Spleen (tissue), 11 donors: ENCODE measurements at regions not wholly inside any gene's neighbourhood (a gene's known extent, or its start where the extent isn't known, plus 50 kb on each side); places are given as distances from the start of the nearest gene placed in this dataset.

Source experiments
- DNase-seq: peaks from one replicate; pipeline ENCODE4 v3.0.0-alpha.2; 2020
- H3K27ac ChIP-seq, 8 donors: fragments of 200-600 bp; sonication (generic) in 7 of 8; 1 replicate in 4 of 8; 2 replicates in 4 of 8; pipeline versions ENCODE4 v1.5.0 to v1.8.0; 2016 to 2021; ENCODE audit warnings: inconsistent platforms in 4 of 8, mild to moderate bottlenecking in 4 of 8, moderate library complexity in 1 of 8
- H3K27me3 ChIP-seq, 7 donors: fragments of 200-600 bp; sonication (generic) in 6 of 7; replicated peaks in 1 of 7; 1 replicate in 4 of 7; 2 replicates in 3 of 7; pipeline versions ENCODE4 v1.5.0 to v1.8.0; 2016 to 2021; ENCODE audit warnings: inconsistent platforms in 3 of 7, mild to moderate bottlenecking in 1 of 7
- H3K36me3 ChIP-seq, 6 donors: fragments of 200-600 bp; sonication (generic) in 5 of 6; 1 replicate in 4 of 6; 2 replicates in 2 of 6; pipeline versions ENCODE4 v1.5.0 to v1.8.0; 2016 to 2021; ENCODE audit warnings: inconsistent platforms in 2 of 6
- H3K4me1 ChIP-seq, 6 donors: fragments of 200-600 bp; sonication (generic) in 5 of 6; 1 replicate in 3 of 6; 2 replicates in 3 of 6; pipeline versions ENCODE4 v1.5.0 to v1.8.0; 2016 to 2021; ENCODE audit warnings: inconsistent platforms in 3 of 6
- H3K4me3 ChIP-seq, 8 donors: fragments of 200-600 bp; sonication (generic) in 7 of 8; 1 replicate in 4 of 8; 2 replicates in 4 of 8; pipeline versions ENCODE4 v1.5.0 to v1.8.0; 2016 to 2021; ENCODE audit warnings: inconsistent platforms in 4 of 8, mild to moderate bottlenecking in 4 of 8, moderate library complexity in 2 of 8
- H3K9me3 ChIP-seq, 8 donors: fragments of 200-600 bp; sonication (generic) in 7 of 8; 1 replicate in 4 of 8; 2 replicates in 4 of 8; pipeline versions ENCODE4 v1.5.0 to v1.8.0; 2016 to 2021; ENCODE audit warnings: inconsistent platforms in 4 of 8
- CTCF ChIP-seq, 11 experiments: fragments of 200-600 bp in 7 of 11; fragments of 450-650 bp in 4 of 11; sonication (generic) in 4 of 11; IDR thresholded peaks in 8 of 11; conservative IDR thresholded peaks in 3 of 11; 1 replicate in 7 of 11; 2 replicates in 4 of 11; pipeline versions ENCODE4 v1.4.0 to v1.8.0; 2016 to 2021; ENCODE audit warnings: antibody characterized with exemption in 11 of 11, inconsistent platforms in 4 of 11, mild to moderate bottlenecking in 1 of 11
- POLR2A ChIP-seq, 3 donors: fragments of 450-650 bp; IDR thresholded peaks; one replicate each; pipeline ENCODE4 v1.5.1; 2017; ENCODE audit warnings: antibody characterized with exemption in 3 of 3, mild to moderate bottlenecking in 1 of 3
- POLR2AphosphoS5 ChIP-seq, 3 donors: sonication (generic); formaldehyde crosslinking; IDR thresholded peaks; one replicate each; pipeline ENCODE4 v1.5.1; 2017; ENCODE audit warnings: antibody characterized with exemption in 3 of 3
- whole genome bisulfite sequencing, 5 donors: extraction: QIAGEN DNeasy Blood & Tissue Kit in 3 of 5; methylation state at CpG; one replicate each; pipeline versions ENCODE4 v1.1.5 to v1.1.7; 2013 to 2018; 5-methylcytosine and 5-hydroxymethylcytosine counted together
- intact Hi-C: fragments of 100-400 bp; cut with DNase I; formaldehyde crosslinking; loops from one replicate; pipeline ENCODE4 v1.15.0; 2023; ENCODE audit warnings: low total_unique reads
- donor health status: healthy with polysubstance abuse.
- donor health status: DM: no; HTN: no; CAD: no; lungs with moderate emphysema.
- donor health status: DM: no; HTN: no; CAD: no.
- donor health status: Bipolar disorder and iron deficiency.
- donor health status: healthy.
- donor health status: DM: no; HTN: no; CAD: no.
- donor health status: DM: yes; HTN: yes; CAD: no.

- H3K36me3 ChIP-seq, result no peaks in the 10 kb centered on the region
- no peak for DNase-seq
- no peaks in the 10 kb centered on the region for H3K27me3 ChIP-seq
- H3K9me3 ChIP-seq, result peaks cover 0 to 2% (median 0%) of the 10 kb centered on the region in 8 donors
- no peak for TF ChIP-seq POLR2AphosphoS5 (IDR thresholded peaks at IDR 0.05)
- TF ChIP-seq CTCF (IDR thresholded peaks at IDR 0.05 in 8 of 11, conservative IDR thresholded peaks at IDR 0.05 in 3 of 11), result no peak
- no peak for TF ChIP-seq POLR2A (IDR thresholded peaks at IDR 0.05)
- H3K4me1 ChIP-seq, result no peaks in the 10 kb centered on the region
- intact Hi-C loops, result no loop called here
- H3K27ac ChIP-seq, result no peak overlapping the region
- no peak overlapping the region for H3K4me3 ChIP-seq
Observed at GRCh38 chr2:122866095-122866494, 1110.6 kb downstream of the TSN start.

DNA sequence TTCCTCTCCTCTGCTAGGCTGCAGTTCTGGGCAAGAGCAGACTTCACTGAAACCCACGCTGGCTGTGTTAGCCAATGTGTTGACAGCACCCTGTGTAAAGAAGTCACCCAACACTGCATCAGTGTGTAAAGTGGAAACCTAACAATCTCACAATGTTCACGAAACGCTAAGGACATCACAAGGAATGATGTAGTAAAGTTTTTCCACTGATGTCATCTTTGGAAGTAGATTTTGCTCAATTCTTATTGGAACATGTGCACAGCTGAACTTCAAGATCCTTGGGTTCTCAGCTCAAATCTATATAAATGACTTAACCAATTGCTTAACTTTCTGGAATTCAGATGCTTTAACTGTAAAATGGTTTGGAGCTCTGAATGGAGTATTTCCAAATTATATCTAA is 1112.5 kb downstream of the TSN start:
- H3K9me3 ChIP-seq, result peaks cover 0 to 2% (median under 1%) of the 10 kb centered on the region in 8 donors
- intact Hi-C loops, result no loop called here
- DNase-seq, result no peak
- H3K27ac ChIP-seq, result no peak overlapping the region
- no peaks in the 10 kb centered on the region for H3K36me3 ChIP-seq
- TF ChIP-seq CTCF (IDR thresholded peaks at IDR 0.05 in 8 of 11, conservative IDR thresholded peaks at IDR 0.05 in 3 of 11) (no peak), POLR2A (IDR thresholded peaks at IDR 0.05) (no peak)
- no peak overlapping the region for H3K4me3 ChIP-seq
- WGBS, 5 donors, result 77 to 84% (median 82%) methylated on average over 3 of the region's 3 CpGs
- no peaks in the 10 kb centered on the region for H3K4me1 ChIP-seq
- H3K27me3 ChIP-seq, result no peaks in the 10 kb centered on the region

DNA sequence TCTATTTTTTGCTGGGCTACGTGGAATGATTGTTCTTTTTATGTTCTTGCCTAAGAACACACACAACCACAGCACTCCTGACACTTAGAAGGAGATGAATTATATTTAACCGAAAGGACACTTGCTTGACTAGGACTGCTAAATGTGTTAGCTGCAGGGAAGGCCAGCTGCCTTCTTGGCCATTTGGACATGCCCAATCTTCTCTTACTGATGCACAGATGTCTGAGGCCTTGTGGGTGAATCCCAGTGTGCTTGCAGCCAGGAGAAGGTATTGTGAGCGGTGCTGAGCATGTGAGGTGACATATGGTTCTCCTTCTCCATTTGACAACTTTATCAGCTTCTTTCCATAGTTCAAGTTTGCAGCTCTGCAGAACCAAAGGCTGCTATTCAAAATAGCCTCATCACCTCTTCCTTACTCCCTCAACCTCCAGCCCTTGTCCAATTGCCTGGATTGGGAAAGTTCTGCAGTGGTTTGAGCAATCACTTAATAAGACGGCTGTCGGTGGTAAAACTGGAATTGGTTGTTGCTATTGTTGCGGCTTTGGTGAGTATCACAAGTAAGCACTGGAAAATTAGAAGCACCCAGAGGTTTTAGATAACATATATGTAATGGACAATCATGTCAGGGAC is 1113.3 kb downstream of the TSN start:
- 87 to 92% (median 89%) methylated on average over 6 of the region's 6 CpGs for WGBS, 5 donors
- TF ChIP-seq CTCF (IDR thresholded peaks at IDR 0.05 in 8 of 11, conservative IDR thresholded peaks at IDR 0.05 in 3 of 11), result no peak
- H3K9me3 ChIP-seq, result peaks cover 0 to 9% (median 1%) of the 10 kb centered on the region in 8 donors
- intact Hi-C loops, result no loop called here
- H3K4me3 ChIP-seq, result no peak overlapping the region
- H3K27me3 ChIP-seq, result no peaks in the 10 kb centered on the region
- H3K4me1 ChIP-seq, result no peaks in the 10 kb centered on the region
- no peak for DNase-seq
- H3K36me3 ChIP-seq, result no peaks in the 10 kb centered on the region
- H3K27ac ChIP-seq, result no peak overlapping the region

DNA sequence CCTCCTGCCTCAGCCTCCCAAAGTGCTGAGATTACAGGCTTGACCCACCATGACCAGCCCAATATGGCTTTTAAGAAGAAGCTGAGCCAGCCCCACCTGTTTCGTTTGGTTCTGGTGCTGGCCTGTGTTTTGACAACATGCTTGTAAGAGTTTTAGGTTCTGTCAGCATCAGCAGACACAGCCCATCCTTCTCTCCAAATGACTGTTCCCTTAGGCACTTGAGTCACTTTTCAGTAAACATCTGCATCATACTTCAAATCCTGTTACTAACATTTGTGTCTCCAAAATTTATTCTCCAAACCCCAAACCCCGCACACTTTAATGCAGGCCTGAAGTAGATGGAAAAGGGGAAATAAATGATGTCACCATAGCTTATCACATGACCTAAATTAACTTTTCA is 1118.5 kb downstream of the TSN start:
- WGBS, 5 donors, result 84 to 97% (median 89%) methylated on average over 2 of the region's 2 CpGs
- TF ChIP-seq POLR2AphosphoS5 (IDR thresholded peaks at IDR 0.05) (no peak), CTCF (IDR thresholded peaks at IDR 0.05 in 8 of 11, conservative IDR thresholded peaks at IDR 0.05 in 3 of 11) (no peak), POLR2A (IDR thresholded peaks at IDR 0.05) (no peak)
- H3K27ac ChIP-seq, result no peak overlapping the region
- H3K27me3 ChIP-seq, result no peaks in the 10 kb centered on the region
- no peaks in the 10 kb centered on the region for H3K4me1 ChIP-seq
- H3K4me3 ChIP-seq, result no peak overlapping the region
- no peaks in the 10 kb centered on the region for H3K36me3 ChIP-seq
- intact Hi-C loops, result no loop called here
- H3K9me3 ChIP-seq, result peaks cover 0 to 10% (median 2%) of the 10 kb centered on the region in 8 donors
- no peak for DNase-seq
